Occipital lobe (tissue), 1 donor: ENCODE measurements at regions not wholly inside any gene's neighbourhood (a gene's known extent, or its start where the extent isn't known, plus 50 kb on each side); places are given as distances from the start of the nearest gene placed in this dataset.

Experiments
- DNase-seq: peaks from one replicate; lab custom pipeline; 2025; lab: John Stamatoyannopoulos, UW

DNA sequence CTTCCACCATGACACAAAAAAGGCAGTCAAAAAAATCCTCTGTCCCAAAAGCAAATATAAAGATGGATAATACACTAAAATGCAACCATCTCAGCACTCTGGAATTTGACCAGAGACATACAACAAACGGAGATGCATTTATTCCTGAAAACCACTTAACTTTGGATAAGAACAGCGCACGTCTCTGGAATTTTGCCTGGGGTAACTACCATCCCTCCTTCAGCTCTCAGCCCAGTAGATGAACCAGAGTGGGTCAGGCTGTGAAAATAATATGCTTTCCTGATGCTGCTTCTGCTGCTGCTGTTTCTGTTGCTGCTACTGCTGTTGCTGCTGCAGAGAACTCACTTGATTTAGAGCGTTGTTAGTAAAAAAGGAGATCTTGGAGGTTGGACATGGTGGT lies 133.8 kb upstream of the ACVR2A start:
- no peak for DNase-seq

DNA sequence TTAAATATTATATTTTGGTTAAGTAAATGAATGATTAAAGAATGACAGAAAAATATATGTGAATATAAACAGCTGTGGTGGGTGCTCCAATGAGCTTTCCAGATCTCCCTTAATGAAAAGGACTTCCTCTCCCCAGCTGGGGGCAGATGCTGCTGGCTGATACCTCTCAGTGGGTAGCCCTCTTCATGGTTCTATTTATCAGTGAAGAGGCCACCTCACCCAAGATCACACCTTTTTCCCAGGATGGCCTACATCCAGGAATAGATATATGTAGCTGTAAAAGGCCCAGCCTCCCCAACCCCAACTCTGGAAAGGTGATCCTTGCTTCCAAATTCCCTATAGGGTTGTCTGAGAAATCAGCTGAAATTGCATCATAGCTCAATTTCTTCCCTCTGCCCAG lies 135.2 kb upstream of the ACVR2A start:
- DNase-seq = no peak

GRCh38 chr2:147703171-147703570 lies 141.7 kb upstream of the ACVR2A start:
- DNase-seq = no peak

DNA sequence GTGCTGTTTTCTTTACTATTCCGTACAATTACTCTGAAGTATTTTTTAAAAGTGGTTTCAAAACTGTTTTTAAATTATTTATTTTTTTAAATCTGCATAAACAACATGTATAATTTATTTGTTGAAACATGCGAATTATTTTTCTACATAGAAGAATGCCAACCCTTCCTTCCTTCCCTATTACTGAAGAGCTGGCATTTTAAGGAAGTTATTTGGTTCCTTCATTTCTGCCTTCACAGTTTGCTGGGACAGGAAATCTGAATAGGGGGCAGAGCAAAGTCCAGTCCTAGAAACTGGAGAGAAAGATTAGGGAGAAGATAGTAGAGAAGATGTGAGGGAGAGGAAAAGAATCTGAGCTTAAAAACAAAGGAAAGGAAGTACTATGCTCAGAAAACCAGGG lies 146.7 kb upstream of the ACVR2A start:
- DNase-seq = no peak

DNA sequence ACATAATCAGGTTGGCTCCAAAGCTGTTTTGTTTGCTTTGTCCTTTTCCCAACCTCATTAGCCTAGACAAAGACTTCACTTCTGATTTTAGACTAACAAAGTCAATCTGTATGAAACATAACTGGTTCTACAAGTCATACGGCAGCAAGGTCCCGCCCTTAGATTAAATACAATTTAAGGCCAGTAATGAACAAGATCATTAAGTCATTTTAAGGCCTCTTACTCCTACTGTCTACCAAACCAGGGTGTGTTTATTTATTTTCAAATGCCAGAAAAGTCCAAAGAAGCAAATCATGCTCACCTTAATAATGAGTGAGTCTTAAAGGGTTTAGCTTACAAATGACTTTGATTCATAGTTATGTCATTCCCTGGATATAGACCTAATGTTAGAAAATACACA lies 148.4 kb upstream of the ACVR2A start:
- no peak for DNase-seq

- DNase-seq = no peak
These were observed 155.5 kb upstream of the ACVR2A start for GRCh38 chr2:147689220-147689909.

DNA sequence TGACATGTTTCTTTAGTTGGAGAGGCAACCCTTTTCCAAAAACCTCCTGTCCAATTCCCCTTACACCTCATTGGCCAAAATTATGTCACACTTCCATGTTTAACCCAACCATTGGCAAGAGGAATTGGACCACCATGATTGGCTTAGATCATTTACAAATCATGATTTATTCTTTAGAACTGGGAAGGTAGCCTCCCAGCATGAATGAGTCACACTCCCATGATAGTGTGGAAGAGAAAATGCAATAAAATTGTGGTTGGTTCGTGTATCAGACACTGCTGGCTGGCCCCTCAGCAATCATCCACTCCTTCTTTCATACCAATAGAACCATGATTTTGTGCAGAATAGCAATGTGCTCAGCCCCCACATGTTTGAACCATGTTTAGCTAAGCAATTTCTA lies 156.6 kb upstream of the ACVR2A start:
- no peak for DNase-seq

- DNase-seq = no peak
These were observed 158.5 kb upstream of the ACVR2A start for GRCh38 chr2:147686365-147686764.

DNA sequence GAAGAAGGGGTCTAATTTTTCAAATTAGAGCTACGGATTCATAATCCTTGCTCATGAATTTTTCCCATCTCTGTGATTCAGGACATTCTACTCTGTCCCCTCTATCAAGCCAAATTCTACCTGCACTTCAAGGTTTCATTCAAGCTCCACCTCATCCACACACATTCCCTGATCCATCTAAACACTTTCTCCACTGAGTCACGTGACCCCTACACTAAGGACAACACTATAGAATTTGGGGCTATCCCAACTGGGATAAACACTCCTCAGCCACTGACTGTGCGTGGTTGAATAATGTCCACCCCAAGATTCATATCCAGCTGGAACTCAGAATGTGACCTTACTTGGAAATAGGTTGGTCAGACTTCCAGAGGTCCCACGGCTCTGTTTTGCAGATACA lies 159.9 kb upstream of the ACVR2A start:
- DNase-seq = no peak

- DNase-seq = no peak
These were observed 161.4 kb upstream of the ACVR2A start for GRCh38 chr2:147683380-147683779.

DNA sequence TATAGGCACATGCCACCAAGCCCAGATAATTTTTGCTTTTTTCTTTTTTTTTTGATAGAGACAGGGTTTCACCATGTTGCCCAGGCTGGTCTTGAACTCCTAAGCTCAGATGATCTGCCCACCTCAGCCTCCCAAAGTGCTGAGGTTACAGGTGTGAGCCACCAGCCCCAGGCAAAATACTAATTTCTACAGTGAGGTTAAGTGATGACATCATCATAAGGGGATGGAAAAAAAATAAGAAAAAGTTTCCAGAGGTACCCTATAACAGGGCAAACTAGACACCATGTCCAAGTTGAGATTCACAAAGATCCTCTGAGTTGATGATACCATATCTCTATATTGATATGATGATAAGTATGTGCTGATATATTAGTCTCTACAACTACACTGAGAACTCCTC lies 163.7 kb upstream of the ACVR2A start:
- no peak for DNase-seq

DNA sequence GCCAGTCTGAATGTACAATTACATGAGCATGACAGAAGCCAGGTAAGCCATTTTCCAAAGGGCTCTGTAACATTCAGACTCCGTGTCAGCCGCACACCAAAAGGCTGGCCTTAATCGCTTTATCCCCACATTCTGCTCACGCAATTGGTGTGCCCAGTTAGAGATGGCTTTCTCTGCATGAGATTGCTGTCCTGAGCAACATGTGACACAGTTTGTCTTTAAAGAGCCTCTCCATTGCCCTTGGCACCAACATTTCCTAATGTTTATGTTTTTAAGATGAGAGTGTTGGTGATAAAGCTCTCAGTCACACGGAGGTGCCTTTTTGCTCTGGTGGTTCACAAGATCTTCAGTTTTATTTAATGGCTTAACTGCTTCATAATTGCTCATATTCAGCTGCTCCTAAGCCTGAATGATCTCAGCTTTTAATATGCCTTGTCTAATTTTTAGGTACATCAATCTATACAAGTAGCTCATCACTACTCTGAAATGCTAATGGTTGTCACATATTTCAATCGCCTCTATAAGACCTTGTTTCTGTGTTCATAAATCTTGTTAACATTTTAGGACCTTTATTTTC lies 164.8 kb upstream of the ACVR2A start:
- no peak for DNase-seq

DNA sequence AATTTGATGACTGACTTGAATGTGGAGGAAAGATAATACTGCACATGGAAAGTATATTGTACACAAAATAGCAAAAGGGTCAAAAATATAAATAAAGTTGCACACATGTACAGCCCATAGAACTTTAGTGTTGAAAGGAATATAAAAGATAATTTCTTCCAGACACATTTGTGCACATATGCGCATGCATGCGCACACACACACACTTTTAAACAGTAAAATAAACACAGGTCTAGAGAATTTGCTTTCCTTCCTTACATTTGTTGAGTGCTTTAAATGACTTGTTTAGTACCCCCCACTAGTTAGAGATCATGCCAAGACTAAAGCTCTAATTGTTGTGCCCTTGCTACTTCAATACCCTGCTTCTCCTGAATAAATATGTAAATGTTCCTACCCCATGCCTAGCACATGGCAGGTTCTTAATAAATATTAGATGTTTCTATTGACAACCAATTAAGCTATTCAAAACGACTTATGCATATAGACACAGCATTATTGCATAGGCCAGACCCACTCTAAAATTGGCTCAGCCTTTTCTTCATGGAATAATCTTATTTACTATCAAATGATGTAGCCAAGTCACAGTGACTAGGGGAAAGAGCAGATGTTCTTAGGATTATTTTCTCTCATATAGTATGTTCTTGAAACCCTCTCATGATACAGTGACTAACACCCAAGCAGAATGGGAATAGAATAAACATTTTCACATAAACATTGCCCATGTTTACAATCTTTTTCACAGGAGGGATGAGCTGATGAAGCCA lies 165.5 kb upstream of the ACVR2A start:
- no peak for DNase-seq

GRCh38 chr2:147665105-147665504 lies 179.7 kb upstream of the ACVR2A start:
- DNase-seq = no peak

DNA sequence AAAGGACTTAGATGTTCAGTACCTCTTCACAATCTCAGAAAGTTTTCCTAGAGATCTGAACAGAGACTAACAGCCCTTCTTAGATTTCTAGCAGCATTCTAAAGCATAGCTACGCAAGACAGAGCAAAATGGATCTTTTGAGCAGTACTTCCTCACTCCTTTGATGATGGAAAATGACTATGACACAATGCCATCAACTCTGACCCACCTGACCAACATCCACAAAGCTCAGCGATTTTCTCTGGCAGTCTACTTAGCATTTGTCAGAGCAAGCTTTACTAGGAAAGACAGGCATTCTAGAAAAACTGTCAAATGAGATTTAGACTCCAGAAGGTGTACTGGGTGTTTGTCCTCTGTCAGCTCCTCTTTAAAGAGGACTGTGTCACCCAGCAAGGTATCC lies 180.9 kb upstream of the ACVR2A start:
- DNase-seq = no peak

DNA sequence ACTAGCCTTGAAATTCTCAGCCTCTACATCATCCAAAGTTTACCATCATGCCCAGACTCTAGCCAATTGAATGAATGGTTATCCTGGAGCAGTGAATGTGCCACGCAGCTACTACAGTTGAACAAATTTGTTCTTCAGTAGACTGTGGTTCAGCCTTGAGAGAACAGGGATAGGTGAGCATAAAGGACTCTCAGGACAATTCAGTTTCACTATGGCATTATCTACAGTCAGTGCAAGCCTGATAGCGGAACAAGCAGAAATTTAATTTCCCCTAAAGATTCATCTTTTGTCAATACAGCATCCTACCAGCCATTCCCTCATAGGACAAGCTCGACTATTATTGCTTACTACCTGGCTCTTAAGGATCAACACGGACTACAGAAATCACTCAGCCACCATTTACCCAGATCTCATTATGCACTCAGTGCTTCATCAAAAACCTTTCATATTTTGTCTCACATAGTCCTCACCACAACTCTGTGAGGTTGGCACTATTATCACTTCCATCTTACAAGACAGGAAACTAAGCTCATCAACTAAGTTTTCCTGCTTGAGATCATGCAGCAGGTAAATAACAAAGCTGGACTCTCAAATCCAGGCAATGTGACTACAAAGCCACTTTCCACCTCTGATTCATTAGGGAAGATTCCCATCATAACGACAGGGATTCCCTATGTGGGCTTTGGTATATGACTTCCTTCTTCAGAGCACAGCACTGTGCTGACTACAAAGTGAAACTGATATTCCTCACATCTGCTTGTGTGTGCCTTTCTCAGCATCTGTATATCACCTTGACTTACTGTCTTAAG lies 181.5 kb upstream of the ACVR2A start:
- no peak for DNase-seq

DNA sequence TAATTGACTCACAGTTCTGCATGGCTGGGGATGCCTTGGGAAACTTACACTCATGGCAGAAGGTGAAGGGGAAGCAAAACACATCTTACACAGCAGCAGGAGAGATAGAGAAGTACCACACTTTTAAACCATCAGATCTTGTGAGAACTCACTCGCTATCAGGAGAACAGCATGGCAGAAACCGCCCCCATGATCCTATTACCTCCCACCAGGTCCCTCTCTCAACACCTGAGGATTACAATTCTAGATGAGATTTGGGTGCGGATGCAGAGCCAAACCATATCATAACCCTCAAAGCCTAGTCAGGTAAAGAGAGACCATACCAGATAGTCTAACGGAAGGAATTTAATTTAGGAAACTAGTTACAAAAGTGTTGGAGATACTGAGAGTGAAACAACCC lies 182.6 kb upstream of the ACVR2A start:
- DNase-seq = no peak

DNA sequence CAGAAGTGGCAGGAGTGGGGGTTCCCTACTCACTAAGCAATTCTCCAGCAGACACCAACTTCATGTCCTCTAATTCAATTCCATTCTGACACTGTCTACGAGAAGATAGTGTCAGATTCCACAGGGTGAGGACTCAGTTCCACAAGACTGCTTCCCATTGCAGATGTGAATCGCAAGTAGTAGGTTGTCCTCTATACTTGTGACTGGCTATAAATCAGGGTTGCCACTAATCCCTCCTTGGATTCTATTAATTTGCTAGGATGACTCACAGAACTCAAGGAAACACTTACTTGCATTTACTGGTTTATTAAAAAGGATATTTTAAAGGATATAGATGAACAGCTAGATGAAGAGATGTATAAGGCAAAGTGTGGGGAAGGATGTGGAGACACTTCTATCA lies 184.1 kb upstream of the ACVR2A start:
- no peak for DNase-seq

DNA sequence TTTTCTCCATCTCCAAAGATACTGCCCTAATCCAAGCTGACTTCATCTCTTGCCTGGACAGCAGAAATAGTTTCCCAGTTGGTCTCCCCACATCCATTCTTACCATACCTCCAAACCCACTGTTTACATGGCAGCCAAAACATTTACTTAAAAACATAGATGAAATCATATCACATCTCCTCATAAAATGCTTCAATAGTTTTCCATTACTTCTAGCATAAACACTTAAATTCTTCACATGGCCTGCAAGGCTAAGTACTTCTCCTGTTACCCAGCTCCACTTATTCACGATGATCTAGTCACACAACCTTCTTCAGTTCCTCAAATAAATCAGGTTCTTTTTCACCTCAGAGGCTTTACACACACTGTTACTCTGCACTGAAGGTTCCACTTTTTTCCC lies 185.8 kb upstream of the ACVR2A start:
- no peak for DNase-seq

DNA sequence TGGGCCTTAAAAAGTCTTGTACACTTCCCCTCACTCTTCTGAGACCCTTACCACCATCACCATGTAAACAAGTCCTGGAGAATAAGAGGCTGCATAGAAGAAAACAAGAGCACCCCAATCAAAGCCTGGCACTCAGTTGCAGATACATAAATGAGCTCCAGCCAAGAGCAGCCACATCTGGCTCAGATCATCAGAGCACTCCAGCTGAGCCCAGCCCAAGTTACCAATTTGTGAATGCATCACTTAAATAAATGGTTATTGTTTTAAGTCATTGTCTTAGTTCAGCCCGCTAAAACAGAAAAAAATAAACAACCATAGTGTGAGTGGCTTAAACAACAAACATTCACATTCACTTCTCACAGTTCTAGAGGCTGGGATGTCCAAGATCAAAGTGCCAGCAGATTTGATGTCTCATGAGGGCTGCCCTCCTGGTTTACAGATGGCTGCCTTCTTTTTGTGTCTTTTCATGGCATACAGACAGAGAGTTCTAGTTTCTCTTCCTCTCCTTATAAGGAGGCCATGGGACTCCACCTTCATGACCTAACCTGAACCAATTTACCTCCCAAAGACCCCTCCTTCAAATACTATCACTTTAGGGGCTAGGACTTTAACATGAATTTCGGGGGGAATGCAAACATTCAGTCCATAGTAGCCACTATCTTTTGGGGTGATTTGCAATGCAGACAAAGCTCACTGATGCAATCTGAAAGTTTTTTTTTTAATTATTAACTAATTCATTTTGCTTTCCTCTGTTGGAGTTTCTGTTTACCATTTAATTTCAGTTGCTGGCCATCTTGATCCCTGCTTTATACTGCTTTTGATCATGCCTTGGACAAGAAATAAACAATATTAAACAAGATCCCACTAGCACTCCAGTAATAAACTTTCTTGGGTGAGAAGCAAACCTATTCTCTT lies 187.5 kb upstream of the ACVR2A start:
- no peak for DNase-seq

DNA sequence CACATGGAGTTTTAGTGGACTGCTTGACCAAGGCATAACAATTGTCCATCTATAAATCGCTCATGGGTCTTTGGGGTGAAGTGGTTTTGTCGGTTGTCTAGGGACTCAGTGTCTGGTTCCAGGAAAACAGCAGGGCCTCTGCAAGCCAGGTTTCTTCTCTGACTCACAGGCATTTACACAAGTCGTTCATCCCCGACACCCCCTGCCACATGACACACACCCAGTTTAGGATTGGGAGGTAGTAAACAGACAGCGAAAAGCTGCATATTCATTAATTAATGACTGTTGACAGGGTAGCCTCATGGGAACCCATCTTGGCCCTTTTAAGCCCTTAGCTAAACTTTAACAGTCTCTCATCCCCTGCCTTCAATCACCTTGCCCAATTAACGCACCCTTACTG lies 194.8 kb upstream of the ACVR2A start:
- no peak for DNase-seq
